WERI-Rb-1 (cell line): ENCODE measurements at regions not wholly inside any gene's neighbourhood (a gene's known extent, or its start where the extent isn't known, plus 50 kb on each side); places are given as distances from the start of the nearest gene placed in this dataset.

Experiments used
- DNase-seq: peaks from one replicate; pipeline ENCODE4 v3.0.0-alpha.2; 2020
- H3K27ac ChIP-seq: fragments of 250-450 bp; sonication (Bioruptor Pico); 2 replicates; pipeline ENCODE4 v1.5.1; 2020; ENCODE audit warnings: mild to moderate bottlenecking, moderate library complexity
- H3K27me3 ChIP-seq: fragments of 250-450 bp; sonication (Bioruptor Pico); 2 replicates; pipeline ENCODE4 v1.5.1; 2021; ENCODE audit warnings: mild to moderate bottlenecking, low read depth, moderate library complexity; ENCODE audit not compliant: insufficient read depth, severe bottlenecking
- H3K36me3 ChIP-seq: fragments of 250-450 bp; sonication (Bioruptor Pico); 2 replicates; pipeline ENCODE4 v1.5.1; 2020; ENCODE audit warnings: mild to moderate bottlenecking, moderate library complexity
- H3K4me3 ChIP-seq: 2 replicates; pipeline ENCODE4 v1.5.1; 2011; ENCODE audit warnings: low read depth, mild to moderate bottlenecking, control low read depth, low read length
- H3K9me3 ChIP-seq: fragments of 250-450 bp; sonication (Bioruptor Pico); 2 replicates; pipeline ENCODE4 v1.5.1; 2021; ENCODE audit warnings: mild to moderate bottlenecking, moderate library complexity; ENCODE audit not compliant: severe bottlenecking
- TF ChIP-seq, protein P1 (sequence below): IDR thresholded peaks from 2 replicates; pipeline ENCODE4 v1.5.1; 2011; ENCODE audit warnings: low read depth, mild to moderate bottlenecking, control low read depth, inconsistent platforms, low read length

DNA sequence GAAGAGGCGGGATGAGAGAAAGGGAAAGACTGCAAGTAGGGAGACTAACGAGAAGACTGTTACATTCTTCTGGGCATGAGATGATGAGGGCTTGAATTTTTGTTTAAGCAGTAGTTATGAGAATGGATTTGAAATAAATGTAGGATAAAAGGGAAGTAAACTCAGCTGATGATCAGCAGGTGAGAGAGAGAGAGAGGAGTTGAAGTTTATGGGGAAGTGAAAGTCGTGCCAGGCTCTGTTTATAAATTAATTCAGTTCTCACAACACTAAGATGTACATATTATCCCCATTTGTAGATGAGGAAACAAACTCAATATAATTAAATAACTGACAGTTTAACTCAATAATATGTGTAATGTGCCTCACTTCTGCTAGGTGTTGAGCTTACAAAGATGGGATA lies 170.0 kb upstream of the RMST start:
- Histone ChIP-seq H3K4me3 (no peak overlapping the region), H3K27me3 (no peaks in the 10 kb centered on the region), H3K27ac (no peak overlapping the region), H3K9me3 (no peaks in the 10 kb centered on the region), H3K36me3 (no peaks in the 10 kb centered on the region)
- TF ChIP-seq, protein P1, sequence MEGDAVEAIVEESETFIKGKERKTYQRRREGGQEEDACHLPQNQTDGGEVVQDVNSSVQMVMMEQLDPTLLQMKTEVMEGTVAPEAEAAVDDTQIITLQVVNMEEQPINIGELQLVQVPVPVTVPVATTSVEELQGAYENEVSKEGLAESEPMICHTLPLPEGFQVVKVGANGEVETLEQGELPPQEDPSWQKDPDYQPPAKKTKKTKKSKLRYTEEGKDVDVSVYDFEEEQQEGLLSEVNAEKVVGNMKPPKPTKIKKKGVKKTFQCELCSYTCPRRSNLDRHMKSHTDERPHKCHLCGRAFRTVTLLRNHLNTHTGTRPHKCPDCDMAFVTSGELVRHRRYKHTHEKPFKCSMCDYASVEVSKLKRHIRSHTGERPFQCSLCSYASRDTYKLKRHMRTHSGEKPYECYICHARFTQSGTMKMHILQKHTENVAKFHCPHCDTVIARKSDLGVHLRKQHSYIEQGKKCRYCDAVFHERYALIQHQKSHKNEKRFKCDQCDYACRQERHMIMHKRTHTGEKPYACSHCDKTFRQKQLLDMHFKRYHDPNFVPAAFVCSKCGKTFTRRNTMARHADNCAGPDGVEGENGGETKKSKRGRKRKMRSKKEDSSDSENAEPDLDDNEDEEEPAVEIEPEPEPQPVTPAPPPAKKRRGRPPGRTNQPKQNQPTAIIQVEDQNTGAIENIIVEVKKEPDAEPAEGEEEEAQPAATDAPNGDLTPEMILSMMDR: no peak
- no peak for DNase-seq

- H3K27ac ChIP-seq: no peak overlapping the region
- H3K4me3 ChIP-seq: no peak overlapping the region
- H3K36me3 ChIP-seq: no peaks in the 10 kb centered on the region
- no peaks in the 10 kb centered on the region for H3K27me3 ChIP-seq
- no peak for DNase-seq
- no peaks in the 10 kb centered on the region for H3K9me3 ChIP-seq
- TF ChIP-seq, protein P1: no peak
Measured at GRCh38 chr12:97293541-97293940, 169.1 kb upstream of the RMST start.

DNA sequence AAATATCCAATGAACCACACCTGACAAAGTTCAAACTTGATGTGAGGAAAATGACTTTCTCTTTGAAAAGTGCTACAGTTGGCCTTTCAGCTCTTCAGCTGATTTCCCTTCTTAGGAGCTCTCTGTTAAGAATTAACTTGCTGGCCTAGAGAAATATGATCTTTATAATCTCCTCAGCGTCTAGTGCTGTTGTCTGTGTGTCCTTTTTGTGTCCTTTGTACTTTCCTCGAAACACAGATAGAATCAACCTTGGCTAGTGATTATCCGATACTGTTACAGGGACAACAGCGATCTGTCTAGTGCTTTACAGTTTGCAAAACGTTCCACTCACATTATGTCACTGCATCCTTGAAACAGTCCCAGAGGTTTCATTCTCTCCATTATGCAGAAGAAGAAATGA lies 162.8 kb upstream of the RMST start:
- TF ChIP-seq, protein P1: no peak
- no peak overlapping the region for H3K4me3 ChIP-seq
- peak overlapping the region; percentile 13; the same call in 1 of the 2 replicates for H3K27ac ChIP-seq
- no peak for DNase-seq
- no peaks in the 10 kb centered on the region for H3K36me3 ChIP-seq
- no peaks in the 10 kb centered on the region for H3K27me3 ChIP-seq
- H3K9me3 ChIP-seq: no peaks in the 10 kb centered on the region

DNA sequence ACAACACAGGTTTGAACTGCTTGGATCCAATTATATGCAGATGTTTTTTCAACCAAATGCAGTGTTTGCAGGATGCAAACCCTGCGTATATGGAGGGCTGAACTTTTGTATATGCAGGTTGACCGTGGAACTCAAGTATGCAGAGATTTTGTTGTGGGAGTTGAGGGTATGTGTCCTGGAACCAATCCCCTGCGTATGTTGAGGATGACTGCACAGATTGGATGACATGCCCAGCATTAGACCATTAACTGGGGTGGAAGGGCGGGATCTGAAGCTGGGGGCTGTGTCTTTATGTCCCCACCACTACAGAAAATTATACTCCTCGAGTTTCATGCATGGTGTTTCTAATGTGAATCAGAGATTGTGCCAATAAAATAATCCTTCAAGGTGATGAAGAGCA lies 162.2 kb upstream of the RMST start:
- Histone ChIP-seq H3K27me3 (no peaks in the 10 kb centered on the region), H3K4me3 (no peak overlapping the region), H3K27ac (peak overlapping the region; percentile 21; the same call in 1 of the 2 replicates), H3K36me3 (no peaks in the 10 kb centered on the region), H3K9me3 (no peaks in the 10 kb centered on the region)
- TF ChIP-seq, protein P1: no peak
- DNase-seq: no peak

DNA sequence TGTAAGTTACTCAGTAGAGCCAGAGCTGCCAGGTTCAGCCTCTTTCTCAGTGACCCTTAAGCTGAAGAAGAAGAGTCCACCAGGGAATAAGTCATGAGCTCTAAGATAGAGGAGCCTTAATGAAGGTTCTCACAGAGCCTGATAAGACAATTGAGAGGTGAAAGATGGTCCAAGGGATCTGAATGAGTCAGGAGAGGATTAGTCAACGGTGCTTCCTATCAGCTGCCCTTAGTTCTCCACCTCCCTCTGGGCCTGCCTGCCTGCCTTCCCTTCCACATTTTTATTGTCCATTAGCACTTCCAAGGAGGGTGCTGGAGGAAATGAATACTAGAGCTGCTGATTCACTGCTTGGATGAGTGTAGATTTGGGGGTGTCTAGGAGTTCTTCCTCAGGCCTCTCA lies 161.7 kb upstream of the RMST start:
- Histone ChIP-seq H3K9me3 (no peaks in the 10 kb centered on the region), H3K4me3 (no peak overlapping the region), H3K27ac (peak overlapping the region; percentile 21; the same call in 1 of the 2 replicates), H3K27me3 (no peaks in the 10 kb centered on the region), H3K36me3 (no peaks in the 10 kb centered on the region)
- peak; percentile 22 for DNase-seq
- TF ChIP-seq, protein P1: no peak

- Histone ChIP-seq H3K36me3 (no peaks in the 10 kb centered on the region), H3K4me3 (no peak overlapping the region), H3K27me3 (no peaks in the 10 kb centered on the region), H3K9me3 (no peaks in the 10 kb centered on the region), H3K27ac (no peak overlapping the region)
- peak; percentile 72 for DNase-seq
- TF ChIP-seq, protein P1: no peak
Measured at GRCh38 chr12:97301576-97301975, 161.0 kb upstream of the RMST start.
